IMR-90 (cell line): ENCODE measurements at regions not wholly inside any gene's neighbourhood (a gene's known extent, or its start where the extent isn't known, plus 50 kb on each side); places are given as distances from the start of the nearest gene placed in this dataset.

Experiments
- ATAC-seq: fragments of 200-7000 bp; cut with Tn5 transposase; 2 replicates; pipeline ENCODE4 v1.9.1; 2020; ENCODE audit warnings: low read depth, mild to moderate bottlenecking, moderate library complexity
- BruUV-seq: library from RNA; stranded (reverse); fragments of 400-500 nt; replicated peaks from 2 replicates; lab custom pipeline; 2021; lab: Mats Ljungman, UMichigan
- CTCF ChIA-PET: fragments of 300-600 bp; formaldehyde crosslinking; extraction: SDS; loops from one replicate; lab custom pipeline; 2021; ENCODE audit warnings: antibody characterized with exemption; lab: Yijun Ruan, JAX
- POLR2A ChIA-PET: fragments of 300-600 bp; sonication (Branson Sonifier 250); formaldehyde crosslinking; loops from one replicate; lab custom pipeline; 2022; ENCODE audit warnings: antibody characterized with exemption; ENCODE audit not compliant: unreplicated experiment; lab: Charles Lee
- DNase-seq: peaks from one replicate; pipeline ENCODE4 v3.0.0; 2013
- H2AFZ ChIP-seq: replicated peaks from 2 replicates; pipeline ENCODE3; 2013; ENCODE audit warnings: low read length, mild to moderate bottlenecking; ENCODE audit not compliant: poor library complexity
- H2AK5ac ChIP-seq: 2 replicates; pipeline ENCODE4 v1.6.1; 2013; ENCODE audit warnings: low read depth, low read length, inconsistent platforms
- H2AK9ac ChIP-seq: replicated peaks from 2 replicates; pipeline ENCODE3; 2013; ENCODE audit warnings: mild to moderate bottlenecking, low read depth, low read length, moderate library complexity; ENCODE audit not compliant: poor library complexity
- H2BK120ac ChIP-seq: 2 replicates; pipeline ENCODE4 v1.6.1; 2013; ENCODE audit warnings: low read depth, low read length, inconsistent platforms
- H2BK15ac ChIP-seq: 3 replicates; pipeline ENCODE4 v1.6.1; 2013; ENCODE audit warnings: low read depth, low read length, inconsistent platforms
- H2BK20ac ChIP-seq: 2 replicates; pipeline ENCODE4 v1.6.1; 2013; ENCODE audit warnings: low read depth, mild to moderate bottlenecking, inconsistent platforms, low read length, moderate library complexity
- H2BK5ac ChIP-seq: 2 replicates; pipeline ENCODE4 v1.6.1; 2013; ENCODE audit warnings: mild to moderate bottlenecking, low read depth, low read length, inconsistent platforms; ENCODE audit not compliant: poor library complexity, severe bottlenecking
- H3K14ac ChIP-seq: replicated peaks from 2 replicates; pipeline ENCODE4 v1.6.1; 2013; ENCODE audit warnings: low read depth, low read length, inconsistent platforms
- H3K18ac ChIP-seq: 2 replicates; pipeline ENCODE4 v1.6.1; 2013; ENCODE audit warnings: low read depth, low read length, control low read depth
- H3K23ac ChIP-seq: 2 replicates; pipeline ENCODE4 v1.6.1; 2013; ENCODE audit warnings: low read depth, low read length, inconsistent platforms
- H3K27ac ChIP-seq: 2 replicates; pipeline ENCODE4 v1.5.1; 2013; ENCODE audit warnings: mild to moderate bottlenecking, control low read depth, low read length; ENCODE audit not compliant: insufficient read depth
- H3K27me3 ChIP-seq: 2 replicates; pipeline ENCODE4 v1.6.1; 2013; ENCODE audit warnings: low read length; ENCODE audit not compliant: control insufficient read depth, insufficient read depth
- H3K36me3 ChIP-seq: 2 replicates; pipeline ENCODE4 v1.6.1; 2013; ENCODE audit warnings: low read length, mixed read lengths; ENCODE audit not compliant: control insufficient read depth, insufficient read depth
- H3K4ac ChIP-seq: 2 replicates; pipeline ENCODE4 v1.6.1; 2013; ENCODE audit warnings: low read depth, low read length, inconsistent platforms
- H3K4me1 ChIP-seq: 2 replicates; pipeline ENCODE4 v1.6.1; 2013; ENCODE audit warnings: low read length, mixed read lengths; ENCODE audit not compliant: control insufficient read depth, insufficient read depth
- H3K4me2 ChIP-seq: 2 replicates; pipeline ENCODE4 v1.6.1; 2013; ENCODE audit warnings: low read depth, mild to moderate bottlenecking, control low read depth, low read length, moderate library complexity
- H3K4me3 ChIP-seq: 2 replicates; pipeline ENCODE4 v1.5.1; 2013; ENCODE audit warnings: low read depth, mild to moderate bottlenecking, control low read depth, low read length, moderate library complexity; ENCODE audit not compliant: insufficient read depth
- H3K56ac ChIP-seq: 2 replicates; pipeline ENCODE4 v1.6.1; 2013; ENCODE audit warnings: low read length, inconsistent platforms; ENCODE audit not compliant: insufficient read depth; ENCODE audit errors: extremely low read depth
- H3K79me1 ChIP-seq, 2 experiments: 2 replicates each; pipeline ENCODE4 v1.6.1; 2013; ENCODE audit warnings: low read length in 2 of 2, inconsistent platforms in 1 of 2, low read depth in 1 of 2
- H3K9ac ChIP-seq: 2 replicates; pipeline ENCODE4 v1.6.1; 2013; ENCODE audit warnings: low read depth, low read length, control low read depth
- H3K9me1 ChIP-seq: 2 replicates; pipeline ENCODE4 v1.6.1; 2013; ENCODE audit warnings: low read length, inconsistent platforms; ENCODE audit not compliant: insufficient read depth
- H3K9me3 ChIP-seq: 2 replicates; pipeline ENCODE4 v1.6.1; 2013; ENCODE audit warnings: low read length; ENCODE audit not compliant: control insufficient read depth, insufficient read depth
- H4K20me1 ChIP-seq: 2 replicates; pipeline ENCODE4 v1.6.1; 2013; ENCODE audit warnings: low read length, inconsistent platforms; ENCODE audit not compliant: insufficient read depth
- H4K5ac ChIP-seq: 2 replicates; pipeline ENCODE4 v1.6.1; 2013; ENCODE audit warnings: mild to moderate bottlenecking, low read depth, low read length, control low read depth
- H4K8ac ChIP-seq, 2 experiments: 2 replicates each; pipeline ENCODE4 v1.6.1; 2013; ENCODE audit warnings: low read depth in 2 of 2, low read length in 2 of 2, control low read depth in 1 of 2, inconsistent platforms in 1 of 2
- H4K91ac ChIP-seq: 2 replicates; pipeline ENCODE4 v1.6.1; 2013; ENCODE audit warnings: low read depth, low read length, inconsistent platforms; ENCODE audit not compliant: insufficient read depth
- BHLHE40 ChIP-seq: fragments of 150-350 bp; IDR thresholded peaks from 2 replicates; pipeline ENCODE4 v1.6.1; 2016; ENCODE audit warnings: mild to moderate bottlenecking, low read depth, low read length
- CEBPB ChIP-seq: IDR thresholded peaks from 2 replicates; pipeline ENCODE4 v1.6.1; 2012; ENCODE audit warnings: low read depth, low read length, improper control_type of control experiment
- RAD21 ChIP-seq: IDR thresholded peaks from 2 replicates; pipeline ENCODE4 v1.6.1; 2012; ENCODE audit warnings: low read length, improper control_type of control experiment
- RCOR1 ChIP-seq: IDR thresholded peaks from 2 replicates; pipeline ENCODE4 v1.6.1; 2012; ENCODE audit warnings: mild to moderate bottlenecking, low read length, improper control_type of control experiment; ENCODE audit not compliant: insufficient replicate concordance
- RFX5 ChIP-seq: IDR thresholded peaks from 2 replicates; pipeline ENCODE4 v1.8.0; 2012; ENCODE audit warnings: low read depth, mild to moderate bottlenecking, low read length, moderate library complexity
- WGBS, 2 experiments: methylation state at CpG; one replicate each; pipeline versions ENCODE4 v1.1.5 to v1.1.7; 2013; ENCODE audit warnings: missing lambda C conversion rate in 2 of 2; ENCODE audit not compliant: insufficient read length in 1 of 2; ENCODE audit errors: extremely low coverage in 2 of 2; 5-methylcytosine and 5-hydroxymethylcytosine counted together
- dilution Hi-C: fragments of 300-500 bp; cut with HindIII; formaldehyde crosslinking; loops from one replicate; pipeline ENCODE4 v1.14.3; 2018; ENCODE audit warnings: low sequenced_read_pairs; ENCODE audit not compliant: unreplicated experiment
- in situ Hi-C: fragments of 300-500 bp; cut with MboI; formaldehyde crosslinking; loops from 3 replicates; pipeline ENCODE4 v1.14.3; 2019; ENCODE audit warnings: low sequenced_read_pairs, inconsistent platforms, mixed read lengths
- intact Hi-C: fragments of 100-400 bp; cut with micrococcal nuclease; formaldehyde crosslinking; loops from 2 replicates; pipeline ENCODE4 v1.10.0; 2022
- TF ChIP-seq, protein P1 (sequence below): fragments of 150-350 bp; IDR thresholded peaks from 2 replicates; pipeline ENCODE4 v1.6.1; 2017; ENCODE audit warnings: mild to moderate bottlenecking, antibody characterized with exemption, low read length, low read depth

DNA sequence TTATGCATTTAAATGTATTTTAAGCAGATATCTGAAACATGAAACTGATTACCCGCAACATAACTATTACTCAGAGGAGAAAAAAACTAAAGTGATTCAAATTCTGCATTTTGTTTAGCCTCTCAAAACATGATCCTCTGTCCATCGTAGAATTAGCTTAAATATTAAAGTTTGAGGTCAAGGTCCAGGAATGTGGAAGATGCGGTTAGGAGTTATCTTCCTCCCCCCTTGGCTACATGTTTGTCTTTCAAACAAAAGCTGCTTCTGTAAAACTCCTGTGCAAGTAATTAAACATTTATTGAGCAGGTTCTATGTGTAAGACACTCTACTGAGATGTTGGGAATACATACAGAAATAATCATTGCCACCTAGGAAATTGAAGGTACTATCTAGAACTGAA lies 175.0 kb upstream of the ISL1 start:
- intact Hi-C loops (no loop called here), in situ Hi-C loops (no loop called here), dilution Hi-C loops (no loop called here)
- H3K36me3 ChIP-seq, result no peaks in the 10 kb centered on the region
- H3K18ac ChIP-seq, result no peak overlapping the region
- ChIA-PET CTCF (no interaction called here), POLR2A (no interaction called here)
- no peak overlapping the region for H3K4me2 ChIP-seq
- no peak overlapping the region for H2BK15ac ChIP-seq
- no peak overlapping the region for H2BK120ac ChIP-seq
- no peak overlapping the region for H3K56ac ChIP-seq
- H3K4ac ChIP-seq, result no peak overlapping the region
- H2BK5ac ChIP-seq, result no peak overlapping the region
- no peak overlapping the region for H3K4me3 ChIP-seq
- H4K5ac ChIP-seq, result no peak overlapping the region
- H4K8ac ChIP-seq, result no peak overlapping the region
- no peak overlapping the region for H2AK9ac ChIP-seq
- DNase-seq (no peak), ATAC-seq (no peak)
- H3K14ac ChIP-seq, result no peak overlapping the region
- H3K79me1 ChIP-seq, result no peaks in the 10 kb centered on the region
- no peaks in the 10 kb centered on the region for H3K27me3 ChIP-seq
- no peaks in the 10 kb centered on the region for H3K9me1 ChIP-seq
- H3K9ac ChIP-seq, result no peak overlapping the region
- no CpG with 5 or more reads among the region's 3 CpGs for WGBS, 2 experiments
- H4K20me1 ChIP-seq, result no peaks in the 10 kb centered on the region
- no peak overlapping the region for H4K91ac ChIP-seq
- no peak overlapping the region for H2AK5ac ChIP-seq
- no peak overlapping the region for H2BK20ac ChIP-seq
- H3K9me3 ChIP-seq, result no peaks in the 10 kb centered on the region
- H3K4me1 ChIP-seq, result no peaks in the 10 kb centered on the region
- no peak overlapping the region for H3K23ac ChIP-seq
- BruUV-seq, result no TSS peak
- no peak overlapping the region for H3K27ac ChIP-seq
- TF ChIP-seq RAD21 (no peak), RCOR1 (no peak), RFX5 (no peak), BHLHE40 (no peak), CEBPB (no peak)
- TF ChIP-seq, protein P1, sequence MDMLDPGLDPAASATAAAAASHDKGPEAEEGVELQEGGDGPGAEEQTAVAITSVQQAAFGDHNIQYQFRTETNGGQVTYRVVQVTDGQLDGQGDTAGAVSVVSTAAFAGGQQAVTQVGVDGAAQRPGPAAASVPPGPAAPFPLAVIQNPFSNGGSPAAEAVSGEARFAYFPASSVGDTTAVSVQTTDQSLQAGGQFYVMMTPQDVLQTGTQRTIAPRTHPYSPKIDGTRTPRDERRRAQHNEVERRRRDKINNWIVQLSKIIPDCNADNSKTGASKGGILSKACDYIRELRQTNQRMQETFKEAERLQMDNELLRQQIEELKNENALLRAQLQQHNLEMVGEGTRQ, result no peak
- no peak overlapping the region for H2AFZ ChIP-seq
